Right hindlimb (tissue), 1 donor: ENCODE measurements at regions not wholly inside any gene's neighbourhood (a gene's known extent, or its start where the extent isn't known, plus 50 kb on each side); places are given as distances from the start of the nearest gene placed in this dataset.
A peak's percentile ranks its signal among the peaks of the same experiment; 100 is the strongest.

ENCODE experiments used
- DNase-seq: peaks from one replicate; pipeline ENCODE4 v3.0.0-alpha.2; 2018

GRCh38 chr2:71860381-71860926 is 287.2 kb downstream of the CYP26B1 start:
- DNase-seq = no peak

GRCh38 chr2:71859211-71859847 is 288.3 kb downstream of the CYP26B1 start:
- DNase-seq = no peak

DNA sequence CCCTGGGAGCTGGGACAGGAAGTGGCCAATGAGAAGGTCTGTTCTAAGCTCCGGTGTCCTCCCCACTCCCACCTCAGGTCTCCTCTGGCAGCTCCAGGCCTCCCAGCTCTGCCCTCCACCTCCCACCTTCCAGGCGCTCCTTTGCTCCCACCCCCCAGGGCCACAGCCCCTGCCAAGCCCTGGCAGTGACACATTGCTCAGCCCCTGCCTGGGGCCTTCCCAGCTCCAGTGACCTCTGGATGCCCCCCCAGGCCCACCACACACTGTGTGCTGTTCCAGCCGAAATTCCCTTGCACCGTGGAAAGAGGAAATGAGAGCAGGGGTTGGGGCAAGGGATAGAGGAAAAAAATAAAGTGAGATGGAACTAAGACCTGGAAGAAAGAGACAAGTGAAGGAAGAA is 289.6 kb downstream of the CYP26B1 start:
- DNase-seq = peak; percentile 82

DNA sequence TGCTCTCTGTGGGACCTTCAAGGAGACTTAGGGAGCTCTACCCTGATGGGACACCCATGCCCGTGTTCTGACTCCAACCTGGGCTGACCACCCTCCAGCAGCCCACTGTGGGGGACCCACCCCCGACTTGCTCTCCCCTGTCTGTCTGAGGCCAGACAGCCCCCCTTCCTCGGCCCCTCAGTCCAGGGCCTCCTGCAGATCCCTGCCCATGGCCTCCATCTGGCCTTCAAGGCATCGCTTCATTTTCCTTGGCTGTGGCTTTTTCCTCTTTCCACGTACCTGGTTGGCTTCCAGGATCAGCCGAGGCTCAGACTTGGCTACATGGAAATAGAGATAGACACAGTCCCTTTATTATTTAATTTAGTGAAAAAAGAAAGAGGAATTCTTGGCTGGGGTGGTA is 290.0 kb downstream of the CYP26B1 start:
- DNase-seq = peak; percentile 71

DNA sequence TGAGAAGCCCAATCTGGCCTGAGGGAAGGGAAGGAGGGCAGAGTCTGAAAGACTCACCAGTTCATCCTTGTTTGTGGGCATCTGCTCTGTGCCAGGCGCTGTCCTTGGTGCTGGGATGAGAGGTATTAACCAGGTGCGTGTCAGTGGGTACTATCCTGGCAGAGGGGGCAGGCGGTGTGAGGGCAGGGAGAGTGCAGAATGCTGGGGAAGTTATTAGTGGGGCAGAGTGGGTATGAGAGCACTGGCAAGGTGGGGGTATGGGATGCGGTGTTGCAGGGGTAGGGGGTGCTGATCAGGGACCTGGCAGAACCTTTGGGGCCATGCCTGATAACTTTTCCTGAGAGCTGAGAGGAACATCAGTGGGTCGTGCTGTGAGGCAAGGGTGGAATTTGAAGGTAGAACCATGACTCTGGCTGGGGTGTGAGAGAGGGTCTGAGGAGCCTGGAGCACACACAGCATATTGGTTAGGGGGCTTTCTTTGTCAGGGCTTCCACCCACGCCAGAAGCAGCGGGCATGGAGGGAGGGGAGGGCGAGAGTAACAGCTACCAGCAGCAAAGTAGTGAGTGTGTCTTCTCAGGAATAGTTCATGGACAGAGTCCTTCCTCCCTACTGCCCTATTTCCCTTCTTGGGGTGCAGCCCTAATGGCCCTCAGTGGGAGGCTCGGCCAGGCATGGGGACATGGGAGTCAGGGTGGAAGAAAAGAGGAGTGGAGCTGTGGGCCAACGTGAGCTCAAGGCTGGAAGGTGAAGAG is 290.7 kb downstream of the CYP26B1 start:
- no peak for DNase-seq

GRCh38 chr2:71853858-71854257 is 293.8 kb downstream of the CYP26B1 start:
- no peak for DNase-seq

DNA sequence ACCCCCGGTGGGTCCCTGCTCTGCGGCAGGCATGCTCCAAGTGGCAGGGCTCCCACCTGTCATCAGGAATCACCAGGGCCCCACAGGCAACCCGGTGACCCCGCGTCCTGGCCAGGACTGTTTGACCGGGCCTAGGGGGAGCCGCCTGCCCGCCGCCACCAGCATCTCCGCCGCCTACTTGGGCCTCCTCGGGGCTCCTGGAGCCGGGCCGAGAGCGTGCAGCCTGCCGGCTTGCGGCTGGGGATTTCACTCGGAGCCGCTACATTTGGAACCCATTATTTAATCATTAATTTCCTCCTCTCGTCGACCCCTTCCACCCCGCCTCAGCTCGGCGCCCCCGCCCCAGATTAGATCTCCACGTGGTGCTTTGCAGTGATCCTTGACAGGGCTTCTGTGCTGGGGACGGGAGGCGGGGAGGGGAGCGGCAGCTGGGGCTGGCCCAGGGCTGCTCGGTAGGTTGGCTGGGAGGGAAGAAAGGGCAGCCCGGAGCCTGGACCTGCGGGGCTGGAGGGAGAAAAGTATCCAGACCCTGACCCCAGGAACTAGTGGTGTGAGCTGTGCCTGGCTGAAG is 295.4 kb downstream of the CYP26B1 start:
- DNase-seq = peak; percentile 89

DNA sequence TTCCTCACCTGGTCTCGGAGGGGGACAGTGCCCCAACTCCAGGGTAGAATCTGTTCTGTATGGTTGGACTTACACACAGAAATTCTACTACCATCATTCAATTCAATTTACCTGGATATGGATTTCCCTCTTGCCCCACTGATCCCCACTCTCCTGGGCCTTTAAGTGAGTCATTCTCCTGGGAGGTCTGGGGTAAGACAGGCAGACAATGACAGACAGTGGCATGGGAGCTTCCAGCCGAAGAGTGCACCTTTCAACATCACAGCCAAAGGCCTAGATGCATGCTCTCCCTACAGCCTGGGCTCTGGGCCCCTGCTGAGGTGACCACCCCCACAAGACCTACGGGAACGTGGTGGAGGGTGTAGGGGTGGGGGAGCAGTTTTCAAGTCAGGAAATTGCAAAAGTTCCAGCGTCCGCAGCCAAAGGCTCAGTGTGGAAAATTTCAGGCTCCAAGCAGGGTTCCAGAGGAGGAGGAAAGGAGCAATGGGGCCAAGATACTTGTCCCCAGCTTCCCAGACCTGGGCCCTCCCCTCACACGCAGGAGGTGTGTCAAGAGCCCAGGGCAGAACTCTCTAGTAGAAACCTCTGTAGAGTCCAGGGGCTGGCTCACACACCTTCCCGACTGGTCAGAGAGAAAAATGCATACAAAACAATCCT is 296.4 kb downstream of the CYP26B1 start:
- DNase-seq = peak; percentile 80

DNA sequence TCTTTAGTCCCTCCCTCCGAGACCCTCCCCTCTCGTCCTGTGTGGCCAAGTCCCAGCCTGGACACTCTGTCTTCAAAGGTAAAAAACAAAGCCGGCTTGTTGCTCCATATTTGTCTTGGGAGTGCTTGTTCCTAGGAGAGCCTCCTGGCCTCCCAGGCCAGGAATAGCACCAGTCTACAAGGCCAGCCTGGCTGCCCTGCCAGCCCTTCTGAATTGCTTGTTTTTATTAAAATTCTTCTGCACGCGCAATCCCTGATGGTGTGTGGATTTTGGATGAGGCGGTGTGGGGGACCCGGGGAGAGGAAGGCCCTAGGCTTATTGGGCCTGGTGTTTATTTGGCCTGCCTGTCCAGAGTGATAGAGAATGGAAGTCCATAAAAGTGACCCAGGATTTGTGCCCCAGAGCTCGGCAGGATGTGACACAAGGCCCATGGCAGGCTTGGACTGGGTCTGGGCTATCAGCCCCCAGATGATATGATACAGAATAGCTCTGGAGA is 297.3 kb downstream of the CYP26B1 start:
- peak; percentile 38 for DNase-seq

DNA sequence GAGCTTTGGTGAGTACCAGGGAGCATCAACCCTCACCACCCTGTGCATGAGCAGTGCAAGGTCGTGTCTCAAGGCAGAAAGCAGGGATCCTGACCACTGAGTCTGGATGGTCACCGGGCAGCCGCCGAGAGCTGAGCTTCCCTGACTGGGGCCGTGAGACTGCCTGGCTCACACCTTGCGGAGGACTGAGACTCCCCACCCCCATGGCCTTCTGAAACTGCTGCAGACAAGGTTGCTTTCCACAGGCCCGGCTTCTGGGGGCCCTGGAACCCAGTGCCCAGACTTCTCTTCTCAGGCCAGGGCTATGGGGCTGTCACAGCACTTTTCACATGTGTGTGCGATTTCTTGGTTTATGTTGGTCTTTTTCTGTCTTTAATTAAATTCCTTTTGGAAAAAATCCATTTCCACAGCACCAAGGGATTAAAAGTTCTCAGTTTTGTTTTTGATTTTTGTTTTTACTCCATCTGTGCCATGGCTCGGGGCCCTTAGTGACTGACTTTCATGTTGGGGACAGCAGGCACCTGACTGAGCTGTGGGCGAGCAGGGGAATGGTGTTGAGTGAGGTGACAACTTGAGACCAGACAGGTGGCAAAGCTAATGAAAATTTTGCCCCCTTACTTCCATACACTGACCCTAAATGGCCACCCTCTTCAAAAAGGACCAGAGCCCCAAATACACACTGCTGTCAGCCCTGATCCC is 297.9 kb downstream of the CYP26B1 start:
- DNase-seq = no peak

DNA sequence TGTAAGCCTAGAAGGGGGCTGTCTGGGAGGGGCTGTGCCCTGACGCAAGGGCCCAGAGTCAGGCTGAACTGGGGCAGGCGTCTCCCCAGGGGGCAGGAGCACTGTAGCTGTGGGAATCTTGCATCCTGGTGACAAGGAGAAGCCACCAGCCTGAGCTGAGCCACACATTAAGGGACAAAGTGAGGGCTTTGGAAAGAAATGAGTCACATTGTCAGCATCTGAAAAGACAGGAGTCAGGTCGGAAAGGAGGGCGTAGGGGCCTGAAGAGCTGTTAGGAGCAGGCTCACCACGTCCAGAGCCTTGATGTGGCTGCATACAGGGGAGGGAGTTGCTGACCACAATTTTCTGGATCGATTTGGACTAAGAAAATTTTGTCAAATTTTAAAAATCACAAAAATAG is 298.6 kb downstream of the CYP26B1 start:
- DNase-seq = no peak

DNA sequence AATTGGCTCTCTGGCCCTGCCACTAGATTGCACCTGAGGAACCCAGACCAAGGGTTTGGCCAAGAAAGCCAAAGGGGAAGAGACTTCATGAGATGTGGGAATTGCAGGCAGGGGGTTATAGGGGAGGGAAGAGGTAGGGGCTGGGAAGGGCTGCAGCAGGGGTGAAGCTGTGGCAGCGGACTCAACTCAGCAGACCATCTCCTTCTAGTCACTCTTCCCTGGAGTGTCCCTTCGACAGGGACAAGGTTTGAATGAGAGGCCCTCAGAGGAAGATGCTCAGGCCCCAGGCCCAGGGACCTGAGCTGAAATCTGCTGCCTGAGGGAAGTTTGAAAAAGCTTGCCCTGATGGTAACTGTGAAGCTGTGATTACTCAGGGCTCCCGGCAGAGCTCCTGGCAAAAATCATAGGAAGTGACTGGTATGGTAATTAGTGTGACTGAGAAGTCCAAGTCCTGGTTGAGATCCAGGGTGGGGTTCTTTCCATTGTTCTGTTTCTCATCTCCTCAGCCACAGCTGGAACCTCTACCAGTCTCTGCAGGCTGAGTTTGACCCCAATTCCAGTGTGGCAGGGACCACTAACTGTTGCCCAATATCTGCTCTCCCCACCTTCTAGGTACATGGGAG is 300.9 kb downstream of the CYP26B1 start:
- DNase-seq = no peak

- DNase-seq = no peak
Observed at GRCh38 chr2:71846072-71846471, 301.6 kb downstream of the CYP26B1 start.

DNA sequence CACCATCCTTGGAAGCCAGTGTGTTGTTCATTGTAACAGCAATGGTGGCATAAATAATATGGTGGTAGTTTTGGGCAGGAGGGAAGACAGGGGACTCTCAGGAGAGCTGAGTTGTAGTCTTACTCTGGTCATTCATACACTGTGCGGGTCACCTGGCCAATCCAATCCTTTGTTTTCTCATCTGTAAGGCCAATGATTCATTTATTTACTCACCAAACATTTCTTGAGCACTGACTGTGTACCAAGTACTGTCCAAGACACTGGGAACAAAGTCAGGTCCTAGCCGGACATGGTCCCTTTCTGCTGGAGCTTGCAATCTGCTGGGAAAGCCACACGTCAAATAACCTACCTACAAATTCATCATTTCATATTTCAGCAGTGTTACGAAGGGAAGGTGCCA is 302.7 kb downstream of the CYP26B1 start:
- DNase-seq = no peak

DNA sequence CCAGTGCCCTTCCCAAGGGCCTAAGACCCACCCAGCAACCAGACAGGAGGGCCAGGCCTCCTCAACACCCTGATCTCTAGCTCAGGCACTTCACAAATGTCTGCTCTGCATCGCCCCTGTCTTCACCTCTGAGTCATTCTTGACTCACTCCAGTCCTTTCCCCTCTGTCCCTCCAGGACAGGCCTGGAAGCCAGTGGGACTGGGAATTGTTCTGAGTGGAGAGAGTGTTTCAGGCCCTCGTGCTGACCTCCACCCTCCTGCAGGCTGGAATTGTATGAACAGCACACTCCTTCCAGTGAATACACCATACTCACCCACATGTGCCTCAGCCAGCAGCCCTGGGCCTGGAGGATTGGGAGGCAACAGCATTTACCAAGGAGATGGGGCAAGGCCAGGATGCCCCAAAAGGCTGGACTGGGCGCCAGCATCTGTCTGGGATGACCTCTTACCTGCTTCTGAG is 304.2 kb downstream of the CYP26B1 start:
- no peak for DNase-seq

DNA sequence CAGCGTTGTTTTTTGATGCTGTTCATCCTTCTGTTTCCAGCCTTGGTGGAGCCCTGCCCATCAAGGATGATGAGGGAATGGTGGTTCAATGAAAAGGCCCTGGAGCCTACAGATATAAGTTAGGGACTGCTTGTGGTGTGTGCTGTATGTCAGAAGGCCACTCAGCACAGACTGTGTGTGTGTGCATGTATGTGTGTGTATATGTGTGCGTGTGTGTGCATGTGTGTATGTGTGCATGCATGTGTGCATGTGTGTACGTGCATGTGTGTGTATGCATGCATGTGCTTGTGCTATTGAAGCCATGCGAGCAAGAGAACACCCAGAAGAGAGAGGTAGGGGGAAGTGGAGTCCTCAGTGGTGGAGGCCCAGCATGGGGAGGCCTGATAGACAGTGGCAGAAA is 304.9 kb downstream of the CYP26B1 start:
- no peak for DNase-seq

GRCh38 chr2:71839826-71840225 is 307.8 kb downstream of the CYP26B1 start:
- DNase-seq = no peak

DNA sequence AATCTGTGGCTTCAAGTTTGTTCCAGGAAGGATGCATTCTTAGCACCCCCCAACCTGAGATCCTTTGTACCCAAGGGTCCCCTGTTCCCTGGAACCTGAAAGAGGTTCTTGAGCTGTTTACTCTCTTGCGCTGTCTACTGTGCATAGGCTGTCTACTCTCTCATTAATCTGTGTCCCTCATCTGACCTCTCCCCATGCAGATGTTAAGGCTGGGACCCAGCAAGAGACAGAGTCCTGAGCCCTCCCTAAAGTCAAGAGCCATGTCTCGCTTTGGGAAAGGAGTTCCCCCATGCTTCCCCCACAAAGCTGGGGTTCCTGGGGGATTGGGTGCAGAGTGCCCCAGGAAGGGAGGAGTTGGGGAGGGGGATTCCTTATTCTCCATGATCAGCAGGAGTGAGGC is 312.9 kb downstream of the CYP26B1 start:
- DNase-seq = no peak

DNA sequence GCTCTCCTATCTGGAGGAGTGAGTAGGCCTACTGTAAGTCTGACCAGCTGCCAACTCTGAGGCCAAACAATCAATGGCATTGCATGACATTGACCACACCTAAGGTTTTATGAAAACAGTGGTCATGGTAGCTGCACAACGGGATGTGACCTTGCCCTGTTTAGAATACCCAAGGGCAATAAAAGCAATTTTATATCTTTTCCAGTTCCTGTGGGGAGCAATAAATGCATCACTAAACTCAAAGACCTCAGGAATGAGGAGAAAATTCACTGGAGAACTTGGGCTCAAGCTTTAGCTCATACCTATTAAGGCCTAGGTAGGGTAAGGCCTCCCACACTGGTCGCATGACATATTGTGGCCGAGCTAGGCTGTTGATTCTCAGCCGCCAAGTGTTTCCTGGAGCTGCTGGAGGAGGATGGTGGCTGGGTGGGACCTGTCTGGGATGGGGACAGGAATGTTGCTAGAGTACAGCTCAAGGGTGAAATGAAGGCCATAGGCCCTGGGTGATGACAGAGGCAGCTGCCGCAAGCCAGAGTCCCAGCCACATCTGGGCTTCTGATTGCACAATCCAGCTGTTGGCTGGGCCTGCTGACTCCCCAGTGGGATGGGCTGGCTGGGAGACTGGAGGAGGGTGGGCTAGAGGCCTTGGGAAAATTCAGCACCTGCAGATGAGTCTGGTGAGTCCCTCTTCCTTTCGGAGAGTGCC is 313.7 kb downstream of the CYP26B1 start:
- peak; percentile 89 for DNase-seq

DNA sequence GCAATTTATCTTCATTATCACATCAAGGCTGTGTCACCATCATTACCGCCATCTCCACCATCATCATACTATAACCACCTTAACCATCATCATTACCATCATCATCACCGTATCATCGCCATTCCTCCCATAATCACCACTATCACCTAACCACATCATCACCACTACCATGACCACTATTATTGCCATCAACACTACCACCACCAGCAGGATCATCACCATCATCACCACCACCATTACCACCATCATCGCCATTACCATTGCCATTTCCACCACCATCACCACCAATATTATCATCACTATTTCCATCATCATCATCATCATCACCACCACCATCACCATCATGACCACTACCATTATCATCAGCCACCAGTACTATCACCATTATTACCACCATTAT is 314.4 kb downstream of the CYP26B1 start:
- DNase-seq = no peak

DNA sequence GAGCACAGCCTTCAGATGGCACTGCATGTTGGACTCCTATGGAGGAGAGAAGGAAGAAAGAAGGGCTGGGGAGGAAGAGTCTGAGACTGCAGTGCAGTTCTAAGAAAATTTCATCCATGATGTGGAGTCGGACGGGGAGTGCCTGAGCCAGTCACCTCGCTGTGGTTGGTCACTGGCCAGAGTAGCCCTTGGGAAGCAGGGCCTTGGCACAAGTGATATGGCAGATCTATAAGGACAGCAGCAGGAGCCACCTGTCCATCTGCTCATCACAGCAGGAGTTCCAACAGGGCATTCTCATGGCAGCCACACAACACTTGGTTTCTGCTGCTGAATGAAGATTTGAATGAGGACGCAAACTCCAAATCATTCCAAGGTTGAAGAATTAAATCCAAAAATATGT is 314.8 kb downstream of the CYP26B1 start:
- no peak for DNase-seq
